Adrenal gland (tissue), 5 donors: ENCODE measurements at regions not wholly inside any gene's neighbourhood (a gene's known extent, or its start where the extent isn't known, plus 50 kb on each side); places are given as distances from the start of the nearest gene placed in this dataset.

Source experiments
- POLR2A ChIP-seq, 2 donors: fragments of 450-650 bp; IDR thresholded peaks; one replicate each; pipeline ENCODE4 v1.6.1; 2017; ENCODE audit warnings: antibody characterized with exemption in 2 of 2, mild to moderate bottlenecking in 2 of 2, moderate library complexity in 1 of 2
- TF ChIP-seq, protein P1 (sequence below), 6 experiments: fragments of 450-650 bp in 4 of 6; fragments of 200-600 bp in 2 of 6; sonication (generic) in 1 of 6; IDR thresholded peaks; 1 replicate in 5 of 6; 2 replicates in 1 of 6; pipeline versions ENCODE4 v1.5.1 to v1.8.0; 2016 to 2021; ENCODE audit warnings: antibody characterized with exemption in 6 of 6, mild to moderate bottlenecking in 2 of 6, moderate library complexity in 1 of 6
- donor health status: DM: no; HTN: no; CAD: no.

DNA sequence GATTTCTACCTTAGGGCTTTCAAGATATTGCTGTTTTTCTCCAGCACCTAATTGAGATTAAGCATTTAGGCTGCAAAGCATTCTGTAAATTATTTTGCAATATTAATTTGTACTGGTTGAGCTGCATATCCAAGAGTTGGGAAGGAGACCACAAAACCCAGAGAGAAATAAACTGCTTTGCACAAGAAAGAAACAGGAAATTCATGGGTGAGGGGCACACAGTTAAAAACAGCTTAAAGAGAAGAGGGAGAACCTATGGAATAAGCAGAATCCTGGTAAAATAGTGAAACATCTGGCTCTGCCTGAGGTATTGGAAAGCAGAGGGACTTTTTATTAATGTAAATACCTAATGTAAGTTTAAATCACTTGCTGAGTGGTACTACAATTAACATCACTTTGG, 243.0 kb downstream of the TMEM167A start:
- TF ChIP-seq POLR2A (IDR thresholded peaks at IDR 0.05) = no peak
- TF ChIP-seq, protein P1, sequence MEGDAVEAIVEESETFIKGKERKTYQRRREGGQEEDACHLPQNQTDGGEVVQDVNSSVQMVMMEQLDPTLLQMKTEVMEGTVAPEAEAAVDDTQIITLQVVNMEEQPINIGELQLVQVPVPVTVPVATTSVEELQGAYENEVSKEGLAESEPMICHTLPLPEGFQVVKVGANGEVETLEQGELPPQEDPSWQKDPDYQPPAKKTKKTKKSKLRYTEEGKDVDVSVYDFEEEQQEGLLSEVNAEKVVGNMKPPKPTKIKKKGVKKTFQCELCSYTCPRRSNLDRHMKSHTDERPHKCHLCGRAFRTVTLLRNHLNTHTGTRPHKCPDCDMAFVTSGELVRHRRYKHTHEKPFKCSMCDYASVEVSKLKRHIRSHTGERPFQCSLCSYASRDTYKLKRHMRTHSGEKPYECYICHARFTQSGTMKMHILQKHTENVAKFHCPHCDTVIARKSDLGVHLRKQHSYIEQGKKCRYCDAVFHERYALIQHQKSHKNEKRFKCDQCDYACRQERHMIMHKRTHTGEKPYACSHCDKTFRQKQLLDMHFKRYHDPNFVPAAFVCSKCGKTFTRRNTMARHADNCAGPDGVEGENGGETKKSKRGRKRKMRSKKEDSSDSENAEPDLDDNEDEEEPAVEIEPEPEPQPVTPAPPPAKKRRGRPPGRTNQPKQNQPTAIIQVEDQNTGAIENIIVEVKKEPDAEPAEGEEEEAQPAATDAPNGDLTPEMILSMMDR (IDR thresholded peaks at IDR 0.05) = no peak
